ENCODE measurements at regions not wholly inside any gene's neighbourhood (a gene's known extent, or its start where the extent isn't known, plus 50 kb on each side); places are given as distances from the start of the nearest gene placed in this dataset.

- TF ChIP-seq CTCF (conservative IDR thresholded peaks at IDR 0.05; ENCODE audit: low read depth in 2 of 2) (no peak), POLR2AphosphoS5 (IDR thresholded peaks at IDR 0.05; ENCODE audit: low read depth) (no peak), ZNF462 (CRISPR knock-in tag; IDR thresholded peaks at IDR 0.05) (no peak), REST (IDR thresholded peaks at IDR 0.05; ENCODE audit: unreplicated experiment) (no peak), ETS1 (IDR thresholded peaks at IDR 0.05) (no peak), EZH2 (IDR thresholded peaks at IDR 0.05; ENCODE audit: low read depth, unreplicated experiment) (no peak), EZH2phosphoT487 (IDR thresholded peaks at IDR 0.05; ENCODE audit: unreplicated experiment) (no peak), CREB1 (CRISPR knock-in tag; IDR thresholded peaks at IDR 0.05; ENCODE audit: low read depth) (no peak), JUNB (IDR thresholded peaks at IDR 0.05; ENCODE audit: unreplicated experiment) (no peak), NANOG (IDR thresholded peaks at IDR 0.05; ENCODE audit: borderline replicate concordance) (no peak)
Measured at GRCh38 chr14:87268997-87269396, 724.0 kb downstream of the GALC start.

Data from GM23338 (cell line).